Epithelial cell of esophagus (primary cell): ENCODE measurements at regions not wholly inside any gene's neighbourhood (a gene's known extent, or its start where the extent isn't known, plus 50 kb on each side); places are given as distances from the start of the nearest gene placed in this dataset.

ENCODE experiments used
- DNase-seq: peaks from one replicate; pipeline ENCODE4 v3.0.0; 2010; ENCODE audit warnings: low read depth
- H3K4me3 ChIP-seq: 2 replicates; pipeline ENCODE4 v1.5.1; 2011; ENCODE audit warnings: mild to moderate bottlenecking, low read length, control low read depth
- TF ChIP-seq, protein P1 (sequence below): IDR thresholded peaks from 2 replicates; pipeline ENCODE4 v1.5.1; 2011; ENCODE audit warnings: low read depth, mild to moderate bottlenecking, low read length, control low read depth, inconsistent platforms; ENCODE audit not compliant: insufficient read depth; ENCODE audit errors: missing control alignments

DNA sequence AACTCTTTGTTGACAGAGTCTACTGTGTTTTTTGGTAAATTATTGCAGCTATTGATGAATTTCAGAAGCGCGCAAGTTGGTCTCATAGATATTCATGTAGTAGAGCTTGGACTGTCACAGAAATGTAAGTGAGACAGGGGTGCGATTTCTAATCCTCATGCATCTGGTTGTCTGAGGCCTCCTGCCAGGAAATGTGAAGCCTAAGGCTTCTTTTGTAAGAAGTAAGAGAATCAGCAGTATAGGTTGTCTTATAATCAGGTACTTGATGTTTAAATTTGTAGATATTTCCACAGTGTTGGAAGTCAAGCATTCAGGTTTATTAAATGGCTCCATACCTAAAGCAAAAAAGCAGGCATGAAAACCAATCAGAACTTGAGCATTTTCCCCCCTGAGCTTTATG, 332.9 kb upstream of the FMN2 start:
- no peak for DNase-seq
- TF ChIP-seq, protein P1, sequence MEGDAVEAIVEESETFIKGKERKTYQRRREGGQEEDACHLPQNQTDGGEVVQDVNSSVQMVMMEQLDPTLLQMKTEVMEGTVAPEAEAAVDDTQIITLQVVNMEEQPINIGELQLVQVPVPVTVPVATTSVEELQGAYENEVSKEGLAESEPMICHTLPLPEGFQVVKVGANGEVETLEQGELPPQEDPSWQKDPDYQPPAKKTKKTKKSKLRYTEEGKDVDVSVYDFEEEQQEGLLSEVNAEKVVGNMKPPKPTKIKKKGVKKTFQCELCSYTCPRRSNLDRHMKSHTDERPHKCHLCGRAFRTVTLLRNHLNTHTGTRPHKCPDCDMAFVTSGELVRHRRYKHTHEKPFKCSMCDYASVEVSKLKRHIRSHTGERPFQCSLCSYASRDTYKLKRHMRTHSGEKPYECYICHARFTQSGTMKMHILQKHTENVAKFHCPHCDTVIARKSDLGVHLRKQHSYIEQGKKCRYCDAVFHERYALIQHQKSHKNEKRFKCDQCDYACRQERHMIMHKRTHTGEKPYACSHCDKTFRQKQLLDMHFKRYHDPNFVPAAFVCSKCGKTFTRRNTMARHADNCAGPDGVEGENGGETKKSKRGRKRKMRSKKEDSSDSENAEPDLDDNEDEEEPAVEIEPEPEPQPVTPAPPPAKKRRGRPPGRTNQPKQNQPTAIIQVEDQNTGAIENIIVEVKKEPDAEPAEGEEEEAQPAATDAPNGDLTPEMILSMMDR = no peak
- no peak overlapping the region for H3K4me3 ChIP-seq

DNA sequence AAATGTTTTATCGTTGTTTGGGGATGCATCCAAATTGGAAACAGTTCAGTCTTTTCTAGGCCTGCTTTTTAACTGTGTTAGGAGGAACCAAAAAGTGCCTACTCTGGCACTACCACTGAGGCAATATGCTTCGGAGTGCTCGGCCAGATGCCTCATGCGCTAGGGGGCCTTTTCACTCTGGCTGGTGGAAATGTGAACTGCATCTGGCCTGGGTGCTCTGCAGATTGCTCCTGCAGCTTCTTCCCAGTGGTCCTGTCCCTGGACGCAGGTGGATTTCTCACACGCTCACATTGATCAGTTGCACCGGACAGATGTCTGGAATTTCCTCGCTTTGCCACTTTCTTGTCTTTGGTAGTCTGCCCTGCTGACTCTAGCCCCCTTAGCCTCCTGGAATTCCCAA, 330.2 kb upstream of the FMN2 start:
- TF ChIP-seq, protein P1 = no peak
- H3K4me3 ChIP-seq = no peak overlapping the region
- DNase-seq = no peak

DNA sequence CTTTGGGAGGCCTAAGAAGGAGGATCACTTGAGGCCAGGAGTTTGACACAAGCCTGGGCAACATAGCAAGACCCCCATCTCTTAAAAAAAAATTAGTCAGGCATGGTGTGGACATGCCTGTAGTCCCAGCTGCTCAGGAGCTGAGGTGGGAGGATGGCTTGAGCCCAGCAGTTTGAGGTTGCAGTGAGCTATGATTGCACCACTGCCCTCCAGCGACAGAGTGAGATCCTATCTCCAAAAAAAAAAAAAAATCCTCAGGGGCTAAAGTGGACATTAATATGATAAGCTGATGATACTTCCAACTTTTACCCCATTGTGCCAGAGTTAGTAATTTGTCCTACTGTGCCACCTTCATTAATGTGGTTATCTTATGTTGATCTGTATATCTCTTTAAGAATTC, 327.8 kb upstream of the FMN2 start:
- TF ChIP-seq, protein P1 = no peak
- no peak for DNase-seq
- no peak overlapping the region for H3K4me3 ChIP-seq

DNA sequence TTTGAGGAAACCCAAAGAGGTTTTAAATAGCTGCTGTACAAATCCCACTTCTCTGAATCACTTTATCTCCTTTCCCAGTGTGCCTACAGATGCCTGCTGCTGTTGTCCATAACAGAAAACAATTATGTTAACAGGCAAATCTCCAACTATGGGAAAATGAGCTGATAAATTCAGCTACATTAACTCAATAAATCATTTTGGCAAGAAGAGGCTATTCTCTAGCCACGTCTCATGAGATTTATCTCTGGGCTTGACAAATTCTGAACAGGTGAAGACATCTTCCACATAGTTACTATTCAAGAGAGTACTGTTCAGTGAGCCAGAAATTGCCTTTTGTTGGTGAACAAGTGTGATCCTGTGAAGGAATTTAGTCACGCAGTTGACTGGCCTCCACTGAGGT, 327.1 kb upstream of the FMN2 start:
- H3K4me3 ChIP-seq = no peak overlapping the region
- no peak for DNase-seq
- TF ChIP-seq, protein P1 = no peak

DNA sequence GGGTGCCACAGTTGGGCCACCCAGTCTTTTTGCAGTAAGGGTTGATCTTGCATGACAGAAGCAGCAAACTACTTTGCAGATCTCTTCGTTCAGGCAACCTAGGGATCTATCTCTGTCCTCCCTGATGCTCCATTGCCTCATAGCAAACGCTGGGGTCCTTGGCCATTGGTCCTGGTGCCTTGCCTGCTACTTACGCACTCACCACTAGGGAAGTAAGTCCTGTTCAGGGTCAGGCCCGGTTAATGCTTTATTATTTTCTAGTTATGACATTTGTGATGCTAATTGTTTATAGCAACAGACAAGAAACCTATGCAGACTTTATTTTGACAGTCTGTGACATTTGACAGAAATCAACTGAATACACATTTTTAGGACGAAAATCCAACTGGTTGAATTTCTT, 326.5 kb upstream of the FMN2 start:
- TF ChIP-seq, protein P1 = no peak
- DNase-seq = no peak
- no peak overlapping the region for H3K4me3 ChIP-seq

DNA sequence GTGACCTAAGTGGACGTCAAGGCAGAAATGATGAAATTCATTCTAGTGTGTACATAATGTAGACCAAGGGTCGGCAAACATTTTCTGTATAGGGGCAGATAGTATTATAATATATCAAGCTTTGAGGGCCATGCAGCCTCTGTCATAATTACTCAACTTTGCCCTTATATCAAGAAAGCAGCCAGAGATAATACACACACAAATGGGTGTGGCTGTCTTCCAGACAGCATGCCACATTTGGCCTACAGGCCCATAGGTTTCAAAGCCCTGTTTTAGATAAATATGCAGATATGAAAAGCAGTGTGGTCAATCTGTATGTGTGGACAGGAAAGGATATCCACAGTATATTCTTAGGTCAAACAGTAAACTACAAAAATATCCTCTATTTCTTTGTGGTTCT, 320.1 kb upstream of the FMN2 start:
- no peak for DNase-seq
- TF ChIP-seq, protein P1 = no peak
- H3K4me3 ChIP-seq = no peak overlapping the region

DNA sequence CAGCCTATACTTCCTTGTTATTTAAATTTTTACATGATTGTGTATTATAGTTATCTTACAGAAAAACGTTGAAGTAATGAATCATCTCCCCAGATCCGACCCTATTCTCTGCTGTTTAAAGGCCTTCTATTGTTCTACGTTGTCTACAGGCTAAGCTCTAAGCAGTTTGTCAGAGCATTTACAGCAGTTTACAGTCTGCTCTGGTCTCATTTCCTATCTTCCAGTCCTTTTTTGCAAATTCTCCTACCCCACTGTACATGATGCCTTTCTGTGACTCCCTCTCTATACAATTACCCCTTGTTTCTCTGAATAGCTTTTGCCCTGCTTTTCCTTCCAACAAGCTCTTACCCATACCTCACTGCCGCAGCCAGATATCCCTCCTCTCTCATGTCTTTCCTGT, 319.2 kb upstream of the FMN2 start:
- TF ChIP-seq, protein P1 = no peak
- no peak overlapping the region for H3K4me3 ChIP-seq
- DNase-seq = no peak
